ENCODE measurements at regions not wholly inside any gene's neighbourhood (a gene's known extent, or its start where the extent isn't known, plus 50 kb on each side); places are given as distances from the start of the nearest gene placed in this dataset.

DNA sequence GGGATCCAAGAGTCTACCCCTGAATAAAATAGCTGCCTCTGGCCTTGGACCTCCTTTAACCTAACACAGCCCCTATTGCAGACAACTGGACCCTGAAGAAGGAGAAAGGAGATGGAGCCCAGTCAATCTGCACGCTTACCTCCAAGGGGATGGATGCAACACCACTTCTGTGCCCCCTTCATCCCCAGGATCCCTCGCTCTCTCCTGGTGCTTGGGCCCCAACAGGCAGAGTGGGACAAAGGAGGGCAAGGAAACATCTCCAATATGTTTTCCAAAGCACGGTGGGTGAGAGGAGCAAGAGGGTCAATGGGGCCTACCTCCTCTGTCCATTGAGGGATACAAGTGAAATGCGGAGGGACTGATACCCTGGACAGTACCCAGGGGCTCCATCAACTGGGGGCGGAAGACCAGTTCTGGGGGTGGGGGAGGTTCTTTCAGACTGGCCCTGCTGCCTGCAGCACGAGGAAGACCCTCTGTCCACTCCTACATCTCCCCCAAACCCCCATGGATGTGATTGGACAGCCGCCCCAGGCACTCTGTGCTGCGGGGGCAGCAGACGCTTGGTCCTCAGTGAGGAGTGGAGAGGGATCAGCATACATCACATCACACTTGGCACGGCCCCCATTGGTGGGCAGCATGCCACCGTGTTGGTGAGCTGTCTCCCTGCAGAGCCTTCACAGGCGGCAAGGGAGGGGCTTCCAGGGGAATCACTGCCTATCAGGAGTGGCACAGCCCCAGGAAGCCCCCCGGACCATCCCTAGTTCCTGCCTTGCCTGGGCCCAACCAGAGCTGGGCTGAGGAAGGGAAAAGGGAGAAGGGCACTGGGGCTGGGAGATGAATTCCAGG is 70.6 kb downstream of the MRPL14 start:
- TF ChIP-seq, protein P1, sequence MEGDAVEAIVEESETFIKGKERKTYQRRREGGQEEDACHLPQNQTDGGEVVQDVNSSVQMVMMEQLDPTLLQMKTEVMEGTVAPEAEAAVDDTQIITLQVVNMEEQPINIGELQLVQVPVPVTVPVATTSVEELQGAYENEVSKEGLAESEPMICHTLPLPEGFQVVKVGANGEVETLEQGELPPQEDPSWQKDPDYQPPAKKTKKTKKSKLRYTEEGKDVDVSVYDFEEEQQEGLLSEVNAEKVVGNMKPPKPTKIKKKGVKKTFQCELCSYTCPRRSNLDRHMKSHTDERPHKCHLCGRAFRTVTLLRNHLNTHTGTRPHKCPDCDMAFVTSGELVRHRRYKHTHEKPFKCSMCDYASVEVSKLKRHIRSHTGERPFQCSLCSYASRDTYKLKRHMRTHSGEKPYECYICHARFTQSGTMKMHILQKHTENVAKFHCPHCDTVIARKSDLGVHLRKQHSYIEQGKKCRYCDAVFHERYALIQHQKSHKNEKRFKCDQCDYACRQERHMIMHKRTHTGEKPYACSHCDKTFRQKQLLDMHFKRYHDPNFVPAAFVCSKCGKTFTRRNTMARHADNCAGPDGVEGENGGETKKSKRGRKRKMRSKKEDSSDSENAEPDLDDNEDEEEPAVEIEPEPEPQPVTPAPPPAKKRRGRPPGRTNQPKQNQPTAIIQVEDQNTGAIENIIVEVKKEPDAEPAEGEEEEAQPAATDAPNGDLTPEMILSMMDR (IDR thresholded peaks at IDR 0.05) = no peak
- Histone ChIP-seq H3K27ac (no peak overlapping the region), H3K4me1 (no peaks in the 10 kb centered on the region), H3K9me3 (no peaks in the 10 kb centered on the region), H3K4me3 (no peak overlapping the region), H3K27me3 (no peaks in the 10 kb centered on the region), H3K36me3 (no peaks in the 10 kb centered on the region)
- FAIRE-seq (no peak), ATAC-seq (no peak), DNase-seq (peak in 2 of 6 donors; percentile 48 to 68)
- intact Hi-C loops (cut with DNase I) = no loop called here
- 83 to 85% methylated on average over 13 of the region's 13 CpGs for WGBS, 2 donors

DNA sequence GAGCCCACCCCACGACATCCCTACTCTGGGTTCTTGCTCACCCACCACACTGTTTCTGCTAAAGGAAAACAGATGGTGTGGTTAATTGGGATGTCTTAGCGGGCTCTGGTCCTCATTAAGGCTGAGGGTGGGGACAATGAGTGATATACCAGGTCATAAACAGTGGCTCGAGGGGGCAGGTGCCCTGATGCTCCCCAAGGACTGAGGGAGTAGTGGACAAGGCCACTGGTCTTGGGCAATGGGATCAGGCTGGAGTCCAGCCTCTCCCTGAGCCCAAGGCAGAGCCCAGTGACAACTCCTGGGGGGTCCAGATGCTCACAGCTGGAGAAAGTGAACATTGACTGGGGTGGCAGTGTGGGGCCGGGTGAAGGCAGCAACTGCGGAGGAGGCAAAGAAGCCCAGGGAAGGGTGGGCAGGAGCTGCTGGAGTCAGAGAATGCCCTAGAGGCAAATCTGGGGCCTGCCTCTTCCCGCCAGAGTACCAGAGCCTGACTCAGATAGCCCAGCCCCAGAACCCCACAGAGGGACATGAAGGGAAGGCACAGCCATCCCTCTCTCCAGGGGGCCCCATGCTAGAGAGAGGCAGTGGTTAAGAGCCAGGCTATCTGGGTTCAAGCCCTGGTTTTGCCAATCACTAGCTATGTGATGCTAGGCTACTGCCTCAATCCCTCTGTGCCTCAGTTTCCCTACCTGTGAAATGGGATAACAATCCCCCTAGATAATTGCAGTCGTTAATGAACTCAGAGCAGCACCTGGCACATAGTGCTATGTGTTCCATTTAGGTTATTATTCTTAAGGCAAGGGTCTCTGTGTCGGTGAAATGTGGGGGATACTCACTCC is 72.3 kb downstream of the MRPL14 start:
- Histone ChIP-seq H3K9me3 (no peaks in the 10 kb centered on the region), H3K27me3 (no peaks in the 10 kb centered on the region), H3K27ac (no peak overlapping the region), H3K4me3 (no peak overlapping the region), H3K4me1 (peaks cover 9 to 13% (median 12%) of the 10 kb centered on the region in 3 donors), H3K36me3 (no peaks in the 10 kb centered on the region)
- TF ChIP-seq, protein P1 (IDR thresholded peaks at IDR 0.05) = no peak
- whole genome bisulfite sequencing, 2 donors = 83 to 89% methylated on average over 8 of the region's 8 CpGs
- intact Hi-C loops (cut with DNase I) = no loop called here
- ATAC-seq (no peak), FAIRE-seq (no peak), DNase-seq (peak in 1 of 6 donors; percentile 7)

DNA sequence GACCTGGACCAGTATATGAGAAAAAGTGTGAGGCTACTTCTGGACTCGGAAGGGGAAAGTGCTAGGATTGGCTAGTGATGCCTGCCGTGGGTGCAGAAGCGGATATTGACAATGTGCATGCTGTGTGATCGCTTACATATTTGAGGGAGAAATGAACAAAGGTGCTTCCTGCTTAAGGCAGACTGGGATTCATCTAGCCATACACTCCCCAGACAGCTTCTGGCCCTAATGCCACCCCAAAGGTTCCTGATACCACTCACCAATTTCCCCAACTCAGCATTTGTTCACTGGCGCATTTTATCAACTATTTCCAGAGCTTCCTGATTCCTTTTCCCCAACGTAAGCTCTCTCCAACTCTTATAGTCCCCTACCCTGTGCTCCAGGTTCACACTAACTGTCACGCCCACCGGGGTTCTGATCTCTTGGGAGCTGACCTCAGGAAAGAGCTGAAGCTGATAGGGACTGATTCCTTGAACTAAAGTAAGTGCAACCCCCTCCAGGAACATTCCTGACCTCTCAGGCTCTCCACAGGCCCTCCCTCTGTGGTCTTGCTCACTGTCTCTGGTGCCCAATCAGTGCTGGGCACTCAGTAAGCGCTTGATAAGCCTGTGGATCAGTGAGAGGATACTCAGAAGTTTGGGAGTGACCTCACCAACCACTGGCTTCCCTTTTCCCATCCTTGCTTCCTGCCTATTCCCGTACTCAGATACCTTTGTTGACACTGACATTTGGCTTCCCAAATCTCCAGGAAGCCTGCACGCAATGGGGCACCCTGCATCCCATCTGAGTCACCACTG is 73.3 kb downstream of the MRPL14 start:
- TF ChIP-seq, protein P1 (IDR thresholded peaks at IDR 0.05) = no peak
- H3K27me3 ChIP-seq = no peaks in the 10 kb centered on the region
- intact Hi-C loops (cut with DNase I) = no loop called here
- no peak overlapping the region for H3K4me3 ChIP-seq
- ATAC-seq (no peak), FAIRE-seq (no peak), DNase-seq (peak in 1 of 6 donors; percentile 2)
- H3K4me1 ChIP-seq = peaks cover 17 to 22% (median 22%) of the 10 kb centered on the region in 3 donors
- H3K36me3 ChIP-seq = no peaks in the 10 kb centered on the region
- no peak overlapping the region for H3K27ac ChIP-seq
- no peaks in the 10 kb centered on the region for H3K9me3 ChIP-seq
- 87 to 93% methylated on average over 11 of the region's 11 CpGs for WGBS, 2 donors

DNA sequence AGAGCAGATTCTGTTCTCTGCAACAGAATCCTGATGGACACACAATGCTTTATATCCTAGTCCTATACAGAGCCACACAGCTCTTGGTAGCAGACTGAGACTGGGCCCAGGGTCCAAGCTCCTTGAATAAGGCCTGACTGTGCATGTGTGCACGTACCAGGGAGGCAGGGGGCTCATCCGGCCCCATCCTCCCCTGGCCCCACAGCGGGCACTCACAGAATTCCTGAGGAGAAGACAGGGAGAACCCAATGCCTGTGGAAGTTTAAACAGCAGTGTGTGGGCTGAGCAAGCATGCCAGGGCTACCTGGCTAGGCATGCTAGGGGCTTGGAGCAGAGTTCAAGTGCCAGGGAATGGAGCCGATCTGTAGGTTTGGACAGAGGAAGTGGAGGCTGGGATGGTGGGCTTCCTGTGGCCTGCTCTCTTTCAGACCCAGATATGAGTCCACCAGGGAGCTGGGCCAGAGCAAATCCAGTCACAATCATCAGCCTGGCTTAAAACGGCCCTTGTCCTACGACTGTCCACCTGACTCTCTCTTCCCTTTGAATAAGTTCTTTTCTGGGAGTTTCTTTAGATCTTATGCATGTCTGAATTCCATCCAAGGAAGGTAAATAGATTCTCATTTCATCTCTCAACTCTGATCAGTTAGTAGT is 74.0 kb downstream of the MRPL14 start:
- Histone ChIP-seq H3K4me3 (no peak overlapping the region), H3K36me3 (no peaks in the 10 kb centered on the region), H3K9me3 (no peaks in the 10 kb centered on the region), H3K4me1 (peaks cover 17 to 24% (median 23%) of the 10 kb centered on the region in 3 donors), H3K27me3 (no peaks in the 10 kb centered on the region), H3K27ac (no peak overlapping the region)
- intact Hi-C loops (cut with DNase I) = no loop called here
- 90 to 93% methylated on average over 6 of the region's 6 CpGs for WGBS, 2 donors
- no peak for FAIRE-seq
- DNase-seq = peak in 1 of 6 donors; percentile 2
- no peak for ATAC-seq
- TF ChIP-seq, protein P1 (IDR thresholded peaks at IDR 0.05) = no peak

Data from pancreas (tissue), 10 donors.